HepG2 (cell line): ENCODE measurements at regions not wholly inside any gene's neighbourhood (a gene's known extent, or its start where the extent isn't known, plus 50 kb on each side); places are given as distances from the start of the nearest gene placed in this dataset.

Experiments
- ATF7-NPFF ChIP-seq: sonication (generic); formaldehyde crosslinking; IDR thresholded peaks from 2 replicates; pipeline ENCODE4 v1.8.1; 2023; ENCODE audit warnings: mild to moderate bottlenecking, low read depth, missing genetic modification reagents, moderate library complexity
- EP300 ChIP-seq, 3 experiments: sonication (generic) in 1 of 3; formaldehyde crosslinking in 1 of 3; IDR thresholded peaks; 2 replicates each; pipeline versions ENCODE4 v1.5.1 to v1.6.1; 2011 to 2020; ENCODE audit warnings: low read depth in 2 of 3, low read length in 2 of 3, borderline replicate concordance in 1 of 3, improper control_type of control experiment in 1 of 3, mild to moderate bottlenecking in 1 of 3, missing genetic modification reagents in 1 of 3, moderate library complexity in 1 of 3
- FOSL1 ChIP-seq: sonication (generic); formaldehyde crosslinking; IDR thresholded peaks from 2 replicates; pipeline ENCODE4 v1.9.0; 2021; ENCODE audit warnings: missing genetic modification reagents, borderline replicate concordance
- RBAK ChIP-seq: sonication (generic); formaldehyde crosslinking; IDR thresholded peaks from 2 replicates; pipeline ENCODE4 v1.5.1; 2020; ENCODE audit warnings: mild to moderate bottlenecking, missing genetic modification reagents
- TF ChIP-seq, protein P1 (sequence below): sonication (generic); formaldehyde crosslinking; IDR thresholded peaks from 2 replicates; pipeline ENCODE4 v1.4.0; 2020; ENCODE audit warnings: mild to moderate bottlenecking, missing genetic modification reagents, borderline replicate concordance

DNA sequence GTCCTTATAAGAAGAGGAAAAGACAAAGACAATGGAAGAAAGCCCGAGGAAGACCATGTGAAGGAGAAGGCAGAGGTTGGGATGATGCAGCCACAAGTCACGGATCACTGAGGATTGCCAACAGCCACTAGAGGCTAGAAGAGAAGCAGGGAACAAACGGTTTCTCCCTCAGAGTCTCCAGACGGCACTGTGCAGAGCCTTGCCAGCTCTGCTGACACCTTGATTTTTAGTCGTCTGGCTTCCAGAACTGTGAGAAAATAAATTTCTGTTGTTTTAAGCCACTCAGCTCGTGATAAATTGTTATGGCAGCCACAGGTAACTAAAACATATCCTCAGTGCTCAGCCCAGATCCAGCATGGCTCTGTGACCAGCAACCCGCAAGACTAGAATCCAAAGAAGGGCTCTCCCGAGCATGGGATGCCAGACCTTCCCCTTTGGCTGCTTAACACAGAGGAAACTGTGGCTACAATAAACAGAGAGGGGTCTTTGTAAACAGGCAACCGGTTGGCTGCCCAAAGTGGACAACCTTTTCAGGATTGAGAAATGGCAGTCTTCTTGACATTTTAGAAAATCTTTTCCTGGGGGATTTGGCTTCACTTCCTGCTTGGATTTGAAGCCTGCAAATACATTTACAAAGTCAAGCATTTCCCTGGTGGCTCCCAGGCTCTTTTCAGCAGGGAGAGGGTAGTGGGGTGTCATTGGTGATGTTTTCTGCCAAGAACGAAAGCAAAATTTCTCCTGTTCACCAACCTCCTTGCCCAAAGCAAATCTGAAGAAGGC, 88.7 kb upstream of the ADPGK start:
- TF ChIP-seq, protein P1, sequence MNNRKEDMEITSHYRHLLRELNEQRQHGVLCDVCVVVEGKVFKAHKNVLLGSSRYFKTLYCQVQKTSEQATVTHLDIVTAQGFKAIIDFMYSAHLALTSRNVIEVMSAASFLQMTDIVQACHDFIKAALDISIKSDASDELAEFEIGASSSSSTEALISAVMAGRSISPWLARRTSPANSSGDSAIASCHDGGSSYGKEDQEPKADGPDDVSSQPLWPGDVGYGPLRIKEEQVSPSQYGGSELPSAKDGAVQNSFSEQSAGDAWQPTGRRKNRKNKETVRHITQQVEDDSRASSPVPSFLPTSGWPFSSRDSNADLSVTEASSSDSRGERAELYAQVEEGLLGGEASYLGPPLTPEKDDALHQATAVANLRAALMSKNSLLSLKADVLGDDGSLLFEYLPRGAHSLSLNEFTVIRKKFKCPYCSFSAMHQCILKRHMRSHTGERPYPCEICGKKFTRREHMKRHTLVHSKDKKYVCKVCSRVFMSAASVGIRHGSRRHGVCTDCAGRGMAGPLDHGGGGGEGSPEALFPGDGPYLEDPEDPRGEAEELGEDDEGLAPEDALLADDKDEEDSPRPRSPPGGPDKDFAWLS (CRISPR knock-in tag) = no peak
- TF ChIP-seq RBAK (CRISPR knock-in tag) (no peak), FOSL1 (CRISPR knock-in tag) (no peak), EP300 (IDR thresholded peaks at IDR 0.05; ENCODE audit: low read depth in 2 of 2, low read length in 2 of 2) (no peak), EP300 (CRISPR knock-in tag; IDR thresholded peaks at IDR 0.05; ENCODE audit: borderline replicate concordance) (no peak), ATF7-NPFF (CRISPR knock-in tag) (no peak)
